Stimulated activated CD4-positive, alpha-beta T cell treated with anti-CD3 and anti-CD28 coated beads, TNF-alpha, amount 100 ng/mL, for 1 hour (primary cell): ENCODE measurements at regions not wholly inside any gene's neighbourhood (a gene's known extent, or its start where the extent isn't known, plus 50 kb on each side); places are given as distances from the start of the nearest gene placed in this dataset.
A peak's percentile ranks its signal among the peaks of the same experiment; 100 is the strongest.
"Not testable (repeated sequence)": the region's sequence is repeated elsewhere in the genome, so short reads cannot be mapped to it uniquely, and the experiment has no call there.

Source experiments
- DNase-seq, 3 donors: peaks; one replicate each; pipeline ENCODE4 v3.0.0-alpha.2; 2020; ENCODE audit warnings: low read depth in 3 of 3, low spot score in 1 of 3

DNA sequence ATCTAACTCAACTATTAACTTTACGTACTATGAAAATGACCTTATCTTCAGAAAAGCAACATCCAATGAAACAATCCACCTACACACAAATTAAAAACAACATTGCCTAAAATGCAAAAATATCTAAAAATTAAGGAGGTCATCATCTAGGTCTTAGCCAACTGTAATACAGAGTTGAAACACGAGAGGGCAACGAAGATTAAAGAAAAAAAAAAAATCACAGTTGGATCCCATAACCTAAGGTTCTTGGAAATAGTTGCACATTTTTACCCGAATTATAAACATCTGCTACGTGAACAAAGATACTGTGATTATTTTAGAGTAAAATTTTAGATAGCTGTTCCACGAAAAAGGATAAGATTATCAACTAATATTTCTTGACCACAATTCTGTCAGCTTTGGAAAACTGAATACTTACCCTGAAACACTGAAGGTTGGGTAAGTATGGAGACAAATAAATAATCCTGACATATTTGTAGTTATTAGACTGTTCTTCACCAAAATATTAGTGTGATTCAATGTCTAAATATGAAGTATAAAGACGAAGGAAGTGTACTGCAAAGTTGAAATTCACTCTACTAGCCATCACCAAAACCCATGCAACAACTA lies 88.0 kb upstream of the AK4 start:
- no peak for DNase-seq

DNA sequence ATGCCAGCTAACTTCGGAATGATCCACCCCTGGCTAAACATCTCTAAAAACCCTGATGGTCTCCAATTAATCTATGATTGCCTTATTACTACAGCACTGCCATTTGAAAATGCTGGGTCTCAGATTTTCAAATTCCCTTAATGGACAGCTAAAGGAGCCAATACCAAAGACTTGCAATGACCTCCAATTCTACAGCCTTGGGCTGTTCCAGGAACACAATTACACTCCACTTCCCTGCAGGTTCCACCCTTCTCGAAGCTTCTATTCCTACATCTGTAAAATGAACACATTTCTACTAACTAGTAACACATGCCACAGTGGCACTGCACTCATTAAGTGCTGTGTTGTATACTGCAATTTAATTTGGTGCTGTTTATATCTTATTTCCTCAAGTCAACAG lies 85.7 kb upstream of the AK4 start:
- DNase-seq = no peak

DNA sequence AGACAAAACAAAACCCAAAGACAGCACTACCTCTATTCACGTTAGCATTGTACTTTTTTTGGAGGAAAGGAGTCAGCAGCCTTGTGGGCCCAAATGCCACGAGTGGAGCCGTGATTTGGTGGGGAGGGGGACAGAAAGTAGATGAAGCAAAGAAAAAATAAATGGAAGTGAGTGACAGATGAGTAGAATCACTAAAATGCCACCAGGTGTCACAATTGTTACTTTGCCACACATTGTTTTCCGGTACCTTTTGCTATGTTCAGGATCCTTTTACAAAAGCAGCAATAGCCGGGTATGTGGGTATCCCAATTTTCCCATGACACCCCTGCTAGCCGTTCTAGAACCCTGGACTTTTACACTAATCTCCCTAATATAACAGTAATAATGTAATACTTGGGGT lies 85.0 kb upstream of the AK4 start:
- DNase-seq = no peak

DNA sequence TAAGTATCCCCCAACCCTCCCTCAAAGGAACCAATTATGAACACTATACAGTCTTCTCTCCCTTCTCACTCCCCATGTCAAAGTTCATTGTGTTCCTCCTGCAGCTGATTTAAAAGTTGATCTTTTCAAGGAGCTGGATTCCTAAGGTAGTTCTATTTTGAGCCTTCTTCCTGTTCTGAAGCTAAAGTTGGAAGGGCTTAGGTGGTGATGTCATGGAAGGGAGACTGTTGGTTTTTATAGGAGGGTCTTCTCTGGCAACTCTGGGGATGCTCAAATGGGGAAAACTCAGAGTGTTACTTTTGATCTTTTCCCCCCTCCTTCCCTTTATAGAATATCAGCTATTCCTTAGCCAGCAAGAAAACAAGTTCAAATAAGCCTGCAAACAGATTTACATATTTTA lies 83.0 kb upstream of the AK4 start:
- no peak for DNase-seq

DNA sequence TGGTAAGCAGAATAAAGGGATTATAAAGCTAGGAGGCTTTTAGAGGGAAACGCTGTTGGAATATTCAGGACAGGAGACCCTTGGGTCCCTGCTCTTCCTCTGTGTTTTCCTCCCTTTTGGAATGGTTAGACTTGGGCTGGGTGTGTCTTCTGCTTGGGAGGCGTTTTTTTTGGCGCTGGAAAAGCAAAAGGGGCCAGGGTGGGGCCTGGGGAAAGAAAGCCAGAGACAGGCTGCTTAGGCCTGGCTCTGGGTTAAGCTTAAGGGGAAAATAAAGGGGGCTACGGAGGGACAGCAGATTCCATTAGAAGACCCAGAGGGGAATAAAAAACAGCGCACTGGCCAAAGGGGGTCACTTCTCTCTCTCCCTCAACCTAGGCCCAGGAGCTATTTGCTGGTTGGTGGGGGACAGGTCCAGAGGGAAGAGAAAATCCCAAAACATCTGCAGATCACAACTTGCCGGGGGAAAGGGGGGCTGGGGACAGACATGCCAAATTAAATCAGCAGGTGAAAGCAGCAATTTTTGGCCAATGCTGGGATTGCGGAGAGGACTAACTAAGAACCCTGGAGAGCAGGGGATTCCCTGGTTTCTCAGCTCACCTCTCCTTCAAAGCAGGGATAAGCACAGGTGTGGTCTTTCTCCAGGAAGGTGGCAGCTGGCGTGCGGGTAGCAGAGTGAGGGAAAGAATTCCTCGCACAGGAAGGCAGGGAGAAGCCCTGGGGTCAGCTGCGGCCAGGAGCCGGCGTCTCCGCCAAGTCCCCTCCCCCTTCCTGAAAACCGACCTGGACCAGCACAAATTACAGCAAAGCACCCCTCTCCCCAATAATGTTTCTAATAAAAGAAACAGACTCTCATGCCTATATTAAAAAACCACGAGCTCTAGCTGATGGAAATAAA lies 82.2 kb upstream of the AK4 start:
- no peak for DNase-seq

DNA sequence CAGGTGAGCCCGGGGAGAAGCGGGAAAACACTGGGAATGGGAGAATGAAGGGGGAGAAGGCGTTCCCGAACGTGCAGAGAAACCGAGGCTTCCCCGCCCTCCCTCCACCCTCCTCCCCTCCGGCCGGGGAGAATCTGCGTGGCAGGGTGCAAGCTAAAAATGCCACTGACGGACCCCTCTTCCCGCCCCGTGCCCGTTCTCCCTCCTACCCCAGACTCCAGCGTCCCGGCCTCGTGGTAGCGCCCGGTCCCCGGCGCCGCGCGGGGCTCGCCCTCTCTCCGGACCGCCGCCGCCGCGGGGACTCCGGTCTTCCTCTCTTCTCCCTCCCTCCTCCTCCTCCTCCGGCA lies 81.6 kb upstream of the AK4 start:
- DNase-seq = no peak

DNA sequence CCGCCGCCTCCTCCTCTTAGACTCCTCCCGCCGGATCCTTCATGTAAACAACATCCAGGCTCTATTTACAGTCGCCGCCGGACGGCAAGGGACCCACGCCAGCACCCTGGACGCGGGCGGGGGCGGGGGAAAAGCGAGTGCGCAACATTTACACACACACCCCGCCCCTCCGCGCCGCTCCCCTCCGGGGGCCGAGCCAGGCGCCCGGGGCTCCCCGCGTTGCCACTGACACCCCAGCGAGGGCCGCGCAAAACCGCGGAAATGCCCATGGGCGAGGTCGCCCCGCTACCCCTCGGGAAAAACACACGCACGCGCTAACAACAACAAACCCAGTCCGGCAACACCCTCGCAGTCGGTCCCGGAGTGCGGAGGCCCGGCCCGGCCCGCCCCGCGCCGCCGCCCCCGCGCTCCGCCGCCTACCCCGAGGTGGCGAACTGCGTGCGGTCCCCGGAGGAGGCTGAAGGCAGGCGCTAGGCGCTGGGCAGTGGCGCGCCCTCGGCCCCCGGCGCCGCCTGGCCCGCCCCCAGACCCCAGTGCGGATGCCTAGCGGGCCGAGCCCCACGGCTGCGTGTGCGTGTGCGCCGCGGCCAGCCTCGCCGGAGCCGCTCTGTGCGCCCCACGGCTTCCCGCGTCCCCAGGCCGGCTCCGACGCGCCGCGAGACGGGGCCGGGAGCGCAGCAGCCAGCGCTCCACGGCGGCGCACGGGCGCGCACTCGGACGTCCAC lies 81.1 kb upstream of the AK4 start:
- DNase-seq = peak; percentile 50 to 63 (median 60)

DNA sequence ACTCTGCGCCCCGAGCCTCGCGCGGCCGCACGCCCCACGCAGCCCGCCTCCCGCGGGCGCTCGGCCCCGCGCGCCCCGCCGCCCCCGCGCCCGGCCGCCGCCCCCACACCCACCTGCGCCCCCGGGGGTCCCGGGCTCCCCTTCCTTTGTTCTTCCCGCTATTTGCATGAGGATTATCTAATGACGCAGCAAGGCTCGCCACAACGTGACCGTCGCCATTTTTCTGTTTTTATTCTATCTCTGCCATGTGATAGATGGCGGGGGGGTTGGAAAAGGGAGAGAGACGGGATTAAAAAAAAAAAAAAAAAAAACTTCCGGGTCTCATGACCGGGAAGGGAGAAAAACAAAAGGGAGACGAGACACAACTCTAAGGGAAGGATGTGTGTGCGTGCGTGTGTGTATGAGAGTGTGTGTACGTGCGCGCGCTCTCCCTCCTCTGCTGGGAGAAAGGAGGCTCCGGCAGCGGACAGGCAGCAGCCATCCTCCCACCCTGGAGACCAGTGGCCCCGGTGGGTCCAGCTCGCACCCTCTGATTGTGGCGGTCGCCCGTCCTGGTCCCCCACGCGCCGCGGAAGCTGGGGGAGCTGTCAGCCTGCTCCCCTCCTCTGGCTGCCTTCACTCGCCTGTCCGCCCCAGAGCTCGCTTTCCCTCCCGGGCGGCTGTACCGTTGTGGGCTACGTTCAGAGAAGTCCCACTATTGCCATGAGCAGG lies 80.4 kb upstream of the AK4 start:
- DNase-seq = peak in 1 of 3 donors; percentile 44

DNA sequence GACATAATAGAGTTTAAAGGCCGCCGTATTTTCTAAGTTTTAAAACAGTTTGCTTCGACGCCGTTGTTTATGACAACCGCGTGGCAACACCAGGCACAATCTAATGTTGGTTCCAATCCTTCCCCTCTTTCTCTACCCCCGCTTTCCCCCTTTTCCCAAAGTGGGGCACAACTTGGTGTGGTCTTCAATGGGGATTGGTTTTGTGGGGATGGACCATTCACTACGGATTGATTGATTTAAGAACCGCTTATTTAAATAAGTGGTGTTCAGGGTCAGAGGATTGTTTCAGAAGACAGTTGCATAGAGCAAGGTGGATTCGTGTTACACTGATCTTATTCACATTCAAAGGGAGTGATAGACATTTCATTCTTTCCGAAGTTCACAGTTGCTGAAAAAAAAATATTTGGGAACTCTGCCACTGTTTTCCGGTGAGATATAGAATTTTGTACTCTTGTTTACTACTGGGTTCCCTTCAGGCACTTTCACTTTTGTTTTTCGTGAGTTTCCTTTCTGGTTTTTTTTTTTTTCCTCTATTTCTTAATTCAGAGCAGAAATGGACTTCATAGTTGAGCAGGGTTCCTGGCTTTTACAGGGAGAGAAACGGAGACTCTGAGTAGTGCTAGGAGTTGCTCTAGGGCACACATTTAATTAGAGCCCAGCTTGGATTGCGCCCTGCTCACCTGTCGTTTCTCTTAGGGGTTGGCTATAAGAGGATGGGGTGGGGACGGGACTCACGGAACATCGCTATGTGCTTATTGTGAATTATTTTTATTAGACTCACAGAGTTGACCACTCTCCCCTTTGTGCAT lies 79.6 kb upstream of the AK4 start:
- no peak for DNase-seq

DNA sequence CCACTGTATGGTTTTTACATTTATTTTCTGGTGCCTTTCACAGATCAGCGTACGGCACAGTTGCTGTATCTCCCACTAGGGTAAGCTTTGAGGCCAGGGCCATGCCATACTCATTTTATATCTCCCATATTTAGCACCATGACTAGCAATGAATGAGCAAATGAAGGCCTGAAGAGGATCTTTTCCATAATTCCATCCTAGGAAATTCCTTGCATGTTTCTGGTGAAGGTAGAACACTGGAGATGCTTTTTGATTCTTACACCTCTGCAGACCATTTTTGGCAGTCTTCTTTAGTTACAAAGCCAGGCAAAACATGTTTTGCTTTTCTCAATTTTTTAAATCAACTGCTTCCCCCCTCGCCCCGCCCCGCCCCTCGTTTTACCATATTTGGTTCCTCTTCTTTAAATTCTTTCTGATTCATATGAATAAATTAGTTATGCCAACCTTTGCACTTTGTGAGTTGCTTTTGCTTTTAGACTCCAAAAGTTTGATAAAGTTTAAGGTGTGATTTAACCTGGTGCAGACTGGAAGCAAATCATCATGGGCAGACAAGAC lies 78.9 kb upstream of the AK4 start:
- peak in 1 of 3 donors; percentile 47 for DNase-seq

DNA sequence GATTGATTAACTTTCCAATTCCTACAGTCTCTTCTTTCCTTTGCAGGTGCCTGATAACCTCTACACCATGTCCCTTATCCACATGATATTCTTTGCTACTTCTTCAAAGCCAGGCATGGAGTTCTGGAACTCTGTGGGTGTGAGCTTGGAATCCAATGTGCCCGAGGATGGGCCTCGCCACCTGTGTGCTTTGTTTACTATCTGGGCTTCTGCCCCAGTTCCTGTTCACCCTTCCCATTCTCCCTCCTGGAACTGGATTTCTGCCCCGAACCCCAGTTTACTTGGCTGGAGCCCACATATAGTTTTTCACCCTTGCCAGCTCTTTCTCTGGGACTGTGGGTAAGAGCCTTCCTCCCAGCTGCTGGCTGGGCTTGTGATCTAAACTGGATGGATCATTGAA lies 75.2 kb upstream of the AK4 start:
- DNase-seq = no peak

DNA sequence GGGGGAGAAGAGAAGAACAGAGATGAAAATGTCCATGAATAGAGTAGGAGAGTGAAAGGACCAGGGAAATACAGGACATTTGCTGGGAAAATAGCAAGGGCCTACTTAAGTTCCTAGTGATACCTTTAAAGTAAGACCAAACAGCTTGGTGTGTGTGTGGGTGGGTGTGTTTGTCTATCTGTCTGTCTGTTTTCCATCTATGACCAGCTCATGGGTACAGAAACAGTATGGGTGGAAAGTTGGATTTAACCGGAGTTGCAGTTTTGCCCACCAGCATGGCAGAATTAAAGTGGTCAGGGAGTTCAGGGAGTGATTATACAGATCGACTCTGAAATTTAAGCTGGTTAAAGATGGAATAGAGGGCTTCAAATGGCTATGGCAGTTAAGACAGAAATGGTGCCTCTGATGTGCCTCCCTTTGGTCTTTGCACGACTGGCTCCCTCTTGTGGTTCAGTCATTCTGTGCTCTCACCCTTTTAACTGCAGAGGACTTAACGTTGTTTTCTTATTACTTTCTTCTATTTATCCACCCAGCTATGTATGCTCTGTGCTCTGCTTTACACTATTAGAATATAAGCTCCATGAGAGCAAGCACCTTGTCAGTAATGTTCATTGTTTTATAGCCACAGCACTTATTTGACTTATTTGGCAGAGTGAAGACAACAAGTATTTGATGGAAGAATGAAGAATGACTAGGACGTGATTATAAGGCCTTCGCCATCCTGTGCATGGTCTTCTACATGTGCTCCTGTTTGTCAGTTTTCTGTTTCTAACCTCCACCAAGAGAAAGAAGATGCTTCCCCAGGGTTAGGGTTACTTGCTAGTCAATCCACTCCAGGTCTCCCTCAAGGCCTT lies 72.7 kb upstream of the AK4 start:
- DNase-seq = peak in 2 of 3 donors; percentile 39 to 49

DNA sequence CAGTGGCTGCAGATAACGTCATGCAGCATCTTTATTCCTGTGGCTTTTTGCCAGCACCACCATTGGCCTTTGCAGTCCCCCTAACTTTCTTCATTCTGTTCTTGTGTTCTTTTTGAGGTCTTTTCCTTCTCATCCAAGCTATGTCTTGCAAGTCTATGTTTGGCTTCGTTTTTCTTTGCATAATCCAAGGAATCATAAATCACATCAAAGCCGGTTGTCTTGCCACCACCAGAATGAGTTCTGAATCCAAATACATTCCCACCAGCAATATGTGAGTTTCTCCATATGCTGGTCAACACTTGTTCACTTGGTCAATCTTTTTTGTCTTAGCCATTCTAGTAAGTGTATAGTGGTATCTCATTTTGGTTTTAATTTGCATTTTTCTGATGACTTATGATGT lies 70.6 kb upstream of the AK4 start:
- DNase-seq = no peak

DNA sequence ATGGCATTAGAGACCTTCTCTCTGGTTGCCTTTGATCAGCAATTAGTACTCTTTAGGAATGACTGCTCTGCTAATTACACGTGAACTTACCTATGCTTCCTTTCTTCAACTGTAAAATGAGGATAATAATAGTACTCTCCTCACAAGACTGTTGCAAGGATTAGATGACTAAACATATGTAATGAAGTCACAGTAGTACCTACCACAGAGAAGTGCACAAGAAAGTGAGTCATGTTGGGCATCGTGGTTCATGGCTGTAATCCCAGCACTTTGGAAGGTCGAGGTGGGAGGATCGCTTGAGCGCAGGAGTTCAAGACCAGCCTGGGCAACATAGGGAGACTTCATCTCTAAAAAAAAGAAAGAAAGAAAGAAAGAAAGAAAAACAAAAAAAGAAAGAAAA lies 68.1 kb upstream of the AK4 start:
- DNase-seq = no peak

DNA sequence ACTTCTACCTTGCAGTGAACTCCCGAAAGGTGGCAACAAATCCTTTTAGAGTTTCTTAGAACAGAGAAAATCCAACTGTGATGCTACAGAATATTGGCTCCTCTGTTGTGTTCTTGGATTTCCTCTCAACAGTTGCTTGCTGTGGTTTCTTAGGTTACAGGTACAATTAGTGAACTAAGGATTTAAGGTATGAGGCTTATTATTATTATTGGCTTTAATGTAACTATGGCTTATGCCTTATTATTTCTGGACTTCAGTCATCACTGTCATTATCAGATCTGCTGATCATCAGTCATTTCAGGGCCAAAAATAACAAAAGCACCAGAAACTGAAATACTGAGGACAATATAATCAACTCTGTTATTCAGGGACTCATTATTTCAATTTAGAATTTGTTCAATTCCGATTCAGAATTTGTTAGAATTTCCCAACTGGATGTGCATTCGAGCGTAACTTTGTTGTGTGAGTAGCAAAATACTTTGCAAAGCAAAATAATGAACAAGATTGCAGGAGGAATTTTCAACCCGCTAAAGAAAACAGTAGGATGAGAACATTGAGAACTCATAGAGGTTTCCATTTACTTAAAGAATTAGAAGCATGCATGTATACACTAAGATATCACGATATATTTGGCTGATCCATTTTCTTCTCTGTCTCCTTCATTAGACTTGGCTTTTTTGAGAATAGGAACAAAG lies 65.5 kb upstream of the AK4 start:
- no peak for DNase-seq

DNA sequence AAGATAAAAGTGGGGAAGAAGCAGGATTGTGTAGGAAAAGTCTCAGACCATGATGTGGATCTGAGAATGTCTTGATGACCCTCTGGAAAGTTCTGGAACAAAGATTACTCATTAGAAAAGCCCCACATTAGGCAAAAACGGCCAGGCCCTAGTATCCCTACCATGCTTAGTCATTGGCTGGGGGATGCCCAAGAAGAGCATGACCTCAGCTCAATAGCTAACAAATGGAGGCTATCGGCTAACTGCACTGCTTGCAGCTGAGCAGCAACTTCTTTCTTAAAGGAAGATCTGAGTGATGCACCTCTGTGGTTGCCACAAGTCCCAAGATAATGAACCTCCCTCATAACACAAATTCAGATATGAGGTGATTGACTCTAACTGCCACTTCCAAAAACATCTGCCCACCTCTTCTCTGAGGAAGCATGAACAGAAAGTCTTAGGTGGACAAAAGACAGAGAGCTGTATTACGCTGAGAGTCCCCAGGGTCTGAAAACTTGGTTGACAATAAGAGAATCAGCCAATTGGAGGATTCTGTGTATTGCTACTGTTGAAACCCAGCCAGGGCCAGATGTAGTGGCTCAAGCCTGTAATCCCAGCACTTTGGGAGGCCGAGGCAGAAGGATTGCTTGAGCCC lies 64.6 kb upstream of the AK4 start:
- DNase-seq = no peak

DNA sequence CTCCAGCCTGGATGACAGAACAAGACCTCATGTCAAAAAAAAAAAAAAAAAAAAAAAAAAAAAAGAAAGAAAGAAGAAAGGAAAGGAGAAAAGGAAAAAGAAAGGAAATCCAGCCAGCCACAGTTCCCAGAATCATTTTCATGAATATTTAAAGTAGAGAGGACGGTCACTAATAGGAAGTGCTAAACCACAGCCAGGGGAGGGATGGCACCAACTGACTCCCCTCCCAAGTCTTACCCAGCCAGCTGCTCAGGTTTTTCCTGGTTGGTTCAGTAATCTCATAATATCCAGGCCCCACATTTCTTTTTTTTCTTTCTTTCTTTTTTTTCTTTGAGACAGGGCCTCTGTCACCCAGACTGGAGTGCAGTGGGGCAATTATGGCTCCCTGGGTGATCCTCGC lies 63.9 kb upstream of the AK4 start:
- DNase-seq = no peak

DNA sequence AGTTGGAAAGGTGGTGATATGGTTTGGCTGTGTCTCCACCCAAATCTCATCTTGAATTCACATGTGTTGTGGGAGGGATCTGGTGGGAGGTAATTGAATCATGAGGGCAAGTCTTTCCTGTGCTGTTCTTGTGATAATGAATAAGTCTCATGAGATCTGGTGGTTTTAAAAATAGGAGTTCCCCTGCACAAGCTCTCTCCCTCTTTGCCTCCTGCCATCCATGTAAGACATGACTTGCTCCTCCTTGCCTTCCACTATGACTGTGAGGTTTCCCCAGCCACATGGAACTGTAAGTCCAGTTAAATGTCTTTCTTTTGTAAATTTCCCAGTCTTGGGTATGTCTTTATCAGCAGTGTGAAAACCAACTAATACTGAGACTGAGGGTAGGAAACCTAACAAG lies 60.5 kb upstream of the AK4 start:
- not testable (repeated sequence) for DNase-seq
